KOPT-K1 (cell line): ENCODE measurements at regions not wholly inside any gene's neighbourhood (a gene's known extent, or its start where the extent isn't known, plus 50 kb on each side); places are given as distances from the start of the nearest gene placed in this dataset.

ENCODE experiments used
- H3K27ac ChIP-seq: fragments of 200-600 bp; sonication (generic); 2 replicates; pipeline ENCODE4 v1.5.1; 2016; ENCODE audit warnings: antibody characterized with exemption, mild to moderate bottlenecking, low read depth, low read length; ENCODE audit not compliant: poor library complexity, severe bottlenecking
- H3K36me3 ChIP-seq: fragments of 200-600 bp; sonication (generic); 2 replicates; pipeline ENCODE4 v1.5.1; 2017; ENCODE audit warnings: antibody characterized with exemption, mild to moderate bottlenecking, low read length, moderate library complexity; ENCODE audit not compliant: insufficient read depth
- H3K9me3 ChIP-seq: fragments of 200-600 bp; sonication (generic); 2 replicates; pipeline ENCODE4 v1.5.1; 2017; ENCODE audit warnings: antibody characterized with exemption, low read length, mild to moderate bottlenecking; ENCODE audit not compliant: insufficient read depth, poor library complexity, severe bottlenecking

DNA sequence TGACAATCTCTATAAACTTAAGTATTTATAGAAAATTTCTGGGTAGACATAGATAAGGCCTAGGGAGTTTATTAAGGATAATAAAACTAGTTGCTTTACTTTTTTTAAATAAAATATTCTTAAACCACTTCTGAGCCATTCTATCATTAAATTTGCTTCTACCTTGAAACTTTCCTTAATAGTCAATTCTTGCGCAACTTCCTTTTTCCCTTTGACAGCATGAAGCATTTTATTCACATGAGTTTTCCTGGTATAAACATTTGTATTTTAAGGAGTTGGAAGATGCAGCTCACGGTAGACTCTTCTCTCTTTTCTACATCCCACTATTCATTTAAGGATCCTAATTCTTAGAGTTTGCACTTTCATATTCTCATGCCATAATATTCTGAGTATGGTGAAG lies 75.8 kb upstream of the DPH5 start:
- Histone ChIP-seq H3K27ac (peak overlapping the region; percentile 44), H3K9me3 (peaks cover 20% of the 10 kb centered on the region)

DNA sequence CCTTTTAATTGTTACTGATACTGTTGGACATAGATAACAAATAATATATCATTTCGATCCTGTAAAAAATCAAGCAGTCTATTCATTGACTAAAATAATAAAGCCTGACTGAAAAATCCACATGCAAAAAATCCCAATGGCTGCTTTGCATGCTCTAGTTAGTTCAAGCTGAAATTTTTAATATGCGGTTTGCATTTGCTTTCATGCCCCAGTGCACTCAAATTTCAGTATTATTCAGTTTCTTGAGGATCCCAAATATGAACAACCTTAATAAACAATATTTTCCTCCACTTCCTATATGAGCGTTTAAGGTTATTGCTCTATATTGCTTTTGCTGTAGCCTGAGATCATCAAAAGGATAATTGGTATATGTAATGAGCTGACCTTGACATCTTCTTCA lies 75.1 kb upstream of the DPH5 start:
- Histone ChIP-seq H3K9me3 (peaks cover 27% of the 10 kb centered on the region), H3K27ac (peak overlapping the region; percentile 44), H3K36me3 (no peaks in the 10 kb centered on the region)

More for the DNA sequence above, 75.8 kb upstream of the DPH5 start:
- no peaks in the 10 kb centered on the region for H3K36me3 ChIP-seq

GRCh38 chr1:101098907-101099306 lies 73.3 kb upstream of the DPH5 start:
- H3K36me3 ChIP-seq, result no peaks in the 10 kb centered on the region
- peaks cover 40% of the 10 kb centered on the region for H3K9me3 ChIP-seq
- H3K27ac ChIP-seq, result peak overlapping the region; percentile 39

GRCh38 chr1:101098327-101098726 lies 72.7 kb upstream of the DPH5 start:
- Histone ChIP-seq H3K27ac (peak overlapping the region; percentile 39), H3K9me3 (peaks cover 40% of the 10 kb centered on the region), H3K36me3 (no peaks in the 10 kb centered on the region)

- Histone ChIP-seq H3K27ac (peak overlapping the region; percentile 78), H3K9me3 (peaks cover 17% of the 10 kb centered on the region), H3K36me3 (no peaks in the 10 kb centered on the region)
Observed at GRCh38 chr1:101089613-101090338, 64.2 kb upstream of the DPH5 start.

DNA sequence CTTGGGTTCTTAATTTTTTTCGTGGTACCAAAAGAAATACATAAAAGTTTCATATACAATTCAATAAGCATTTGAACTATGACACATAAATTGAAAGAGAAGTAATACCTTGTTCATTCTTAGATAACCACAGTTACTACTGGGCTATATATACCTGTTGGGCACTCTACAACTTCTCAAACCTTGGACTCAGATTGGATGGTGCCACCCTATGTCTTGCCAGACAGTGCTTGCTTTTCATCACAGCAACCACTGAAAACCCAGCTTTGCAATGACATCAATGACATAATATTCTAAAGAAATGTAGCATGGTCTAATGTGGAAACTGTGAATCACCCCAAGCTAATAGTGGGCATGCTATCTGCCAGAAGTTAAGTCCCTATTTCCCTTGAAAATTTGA lies 62.8 kb upstream of the DPH5 start:
- Histone ChIP-seq H3K36me3 (no peaks in the 10 kb centered on the region), H3K9me3 (peaks cover 9% of the 10 kb centered on the region), H3K27ac (peak overlapping the region; percentile 78)

- Histone ChIP-seq H3K36me3 (no peaks in the 10 kb centered on the region), H3K9me3 (no peaks in the 10 kb centered on the region), H3K27ac (peak overlapping the region; percentile 78)
Observed at GRCh38 chr1:101086783-101087182, 61.2 kb upstream of the DPH5 start.

DNA sequence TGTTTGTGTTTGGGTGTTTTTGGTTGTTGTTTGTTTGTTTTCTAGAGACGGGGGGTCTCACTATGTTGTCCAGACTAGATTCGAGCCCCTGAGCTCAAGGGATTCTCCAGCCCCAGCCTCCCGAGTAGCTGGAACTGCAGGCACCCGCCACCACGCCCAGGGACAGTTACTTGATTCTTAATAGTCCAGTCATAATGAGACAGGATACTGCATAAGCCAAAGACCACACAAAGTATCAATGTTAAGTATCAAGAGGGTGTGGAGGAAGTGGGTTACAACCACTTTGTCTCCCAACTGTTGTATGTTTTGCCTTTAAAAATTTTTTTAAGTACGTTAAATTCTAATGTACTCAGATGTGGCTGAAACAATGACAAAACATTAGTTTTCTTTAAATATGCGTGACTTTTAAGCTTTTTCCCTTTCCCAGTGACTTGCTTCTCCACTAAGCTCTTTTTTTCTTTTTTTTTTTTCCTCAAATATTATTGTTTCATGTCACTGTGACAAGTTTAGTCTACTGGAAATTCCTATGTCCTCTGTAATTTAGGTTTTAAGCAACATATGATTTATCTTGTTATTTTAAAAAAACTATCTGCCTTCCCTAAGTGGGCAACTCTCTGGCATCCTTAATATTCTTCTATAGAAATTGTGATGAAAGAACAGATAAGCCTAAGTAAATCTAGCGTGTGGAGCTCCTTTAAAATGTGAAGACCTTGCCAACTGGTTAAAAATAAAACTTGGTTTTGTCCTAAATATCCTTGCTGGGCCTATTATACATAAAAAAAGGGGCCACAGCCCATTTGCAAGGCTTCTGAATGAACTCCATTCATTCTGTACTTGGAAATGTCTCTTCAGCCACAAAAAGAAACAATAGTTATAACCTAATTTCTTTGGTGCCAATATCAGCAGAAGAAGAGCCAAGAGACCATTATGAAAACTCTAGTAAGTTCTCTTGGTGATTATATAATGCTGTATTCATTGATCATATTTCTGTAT lies 56.2 kb upstream of the DPH5 start:
- Histone ChIP-seq H3K36me3 (peaks cover 15% of the 10 kb centered on the region), H3K27ac (peak overlapping the region; percentile 85), H3K9me3 (no peaks in the 10 kb centered on the region)

DNA sequence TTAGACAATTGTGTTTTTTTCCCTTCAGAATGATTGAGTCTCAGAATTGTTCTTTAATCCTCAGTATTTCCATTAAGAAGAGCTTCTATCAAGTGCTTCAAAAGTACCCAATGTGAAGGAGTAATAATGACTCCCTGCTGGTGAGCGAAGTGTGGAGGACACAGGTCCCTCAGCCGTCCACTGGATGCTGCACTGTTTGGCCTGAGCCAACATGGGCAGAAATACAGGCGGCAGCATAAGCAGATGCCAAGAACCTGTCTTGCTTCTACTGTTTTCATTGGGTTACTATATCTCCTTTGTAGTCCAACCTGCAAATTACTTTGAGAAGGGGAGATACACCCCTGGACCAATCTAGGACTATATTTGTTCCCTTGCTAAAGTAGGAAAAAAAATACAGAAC lies 55.3 kb upstream of the DPH5 start:
- Histone ChIP-seq H3K36me3 (peaks cover 19% of the 10 kb centered on the region), H3K9me3 (no peaks in the 10 kb centered on the region), H3K27ac (peak overlapping the region; percentile 85)

GRCh38 chr1:101079341-101079740 lies 53.8 kb upstream of the DPH5 start:
- Histone ChIP-seq H3K9me3 (no peaks in the 10 kb centered on the region), H3K27ac (peak overlapping the region; percentile 85), H3K36me3 (peaks cover 27% of the 10 kb centered on the region)

- peak overlapping the region; percentile 44 for H3K27ac ChIP-seq
- H3K9me3 ChIP-seq, result no peaks in the 10 kb centered on the region
- peaks cover 31% of the 10 kb centered on the region for H3K36me3 ChIP-seq
Observed at GRCh38 chr1:101077849-101078248, 52.3 kb upstream of the DPH5 start.

GRCh38 chr1:101075926-101076325 lies 50.3 kb upstream of the DPH5 start:
- Histone ChIP-seq H3K27ac (peak overlapping the region; percentile 1), H3K9me3 (no peaks in the 10 kb centered on the region), H3K36me3 (peaks cover 31% of the 10 kb centered on the region)
